NCI-H2196 (cell line): ENCODE measurements at regions not wholly inside any gene's neighbourhood (a gene's known extent, or its start where the extent isn't known, plus 50 kb on each side); places are given as distances from the start of the nearest gene placed in this dataset.
"Not testable (repeated sequence)": the region's sequence is repeated elsewhere in the genome, so short reads cannot be mapped to it uniquely, and the experiment has no call there.

Experiments
- DNase-seq: peaks from one replicate; lab custom pipeline; 2025; ENCODE audit not compliant: unreplicated experiment; lab: John Stamatoyannopoulos, UW

DNA sequence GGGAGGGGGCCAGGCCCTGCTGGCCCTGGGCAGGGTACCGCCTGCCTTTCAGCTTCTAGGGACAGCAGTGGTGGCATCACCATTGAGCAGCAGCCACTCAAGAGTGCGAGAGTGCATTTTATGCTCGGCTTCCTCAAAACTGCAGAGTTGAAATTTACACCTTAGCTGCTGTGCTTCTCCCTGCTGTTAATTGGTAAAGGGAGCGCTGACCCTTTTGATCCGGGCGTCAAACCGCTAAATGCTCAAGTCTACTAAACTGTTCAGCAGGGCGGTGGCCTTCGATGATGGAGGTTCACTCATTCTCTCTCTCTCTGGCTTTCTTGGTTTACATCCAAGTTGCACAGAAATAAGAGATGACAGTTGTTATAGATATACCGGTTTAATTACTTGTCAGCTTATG is 368.6 kb upstream of the IRX2 start:
- DNase-seq: no peak

DNA sequence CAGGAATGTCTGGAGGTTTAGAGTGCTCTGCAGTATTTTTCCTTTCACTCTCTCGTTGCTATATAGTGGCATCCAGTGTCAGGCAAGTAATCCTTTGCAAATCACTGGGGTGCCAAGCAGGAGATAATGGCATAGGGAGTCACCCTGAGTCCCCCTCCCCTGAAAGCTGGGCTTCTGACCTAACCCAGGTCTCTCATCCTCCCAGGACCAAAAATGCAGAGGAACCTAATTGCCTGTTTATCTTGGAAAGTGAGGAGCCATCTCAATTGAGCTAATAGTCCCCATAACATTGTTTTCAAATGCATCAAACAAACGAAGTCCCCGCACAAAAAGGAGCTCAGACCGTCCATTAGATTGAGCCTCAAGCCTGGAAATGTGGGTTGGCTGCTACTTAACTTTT is 368.0 kb upstream of the IRX2 start:
- DNase-seq: no peak

GRCh38 chr5:3118340-3118739 is 366.9 kb upstream of the IRX2 start:
- DNase-seq: no peak

DNA sequence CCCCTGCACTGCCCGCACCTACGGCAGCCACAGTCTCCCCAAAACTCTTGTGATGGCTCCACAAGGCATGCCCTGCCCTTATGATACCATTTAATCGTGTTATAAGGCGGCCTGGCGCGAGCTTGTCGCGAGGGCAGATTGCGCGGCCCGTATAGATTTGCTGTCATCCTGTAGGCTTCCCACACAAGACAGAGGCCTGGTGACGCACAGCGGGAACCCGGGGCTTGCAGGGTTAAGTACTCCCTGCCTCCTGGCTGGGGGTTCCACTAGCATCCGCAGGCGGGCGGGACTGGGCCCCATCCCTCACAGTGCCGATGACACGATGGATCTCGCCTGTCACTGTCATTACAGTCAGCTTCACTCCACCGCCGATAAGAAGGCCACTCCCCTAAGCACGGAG is 364.9 kb upstream of the IRX2 start:
- no peak for DNase-seq

DNA sequence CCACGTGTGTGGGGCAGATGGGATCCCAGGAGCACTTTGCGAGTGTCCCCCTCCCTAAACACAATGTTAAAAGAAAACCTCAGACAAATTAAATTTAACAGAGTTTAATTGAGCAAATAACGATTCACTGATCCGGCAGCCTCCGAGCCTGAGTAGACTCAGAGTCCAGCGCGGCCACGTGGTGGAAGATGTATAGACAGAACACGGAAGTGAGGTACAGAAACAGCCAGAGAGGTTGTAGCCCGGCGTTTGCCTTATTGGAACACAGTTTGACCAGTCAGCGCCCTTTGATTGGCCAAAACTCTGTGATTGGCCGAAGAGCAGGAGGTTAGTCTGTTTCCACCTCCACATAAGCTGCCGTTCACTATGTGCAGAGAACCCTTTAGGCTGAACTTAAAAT is 363.0 kb upstream of the IRX2 start:
- DNase-seq: no peak

GRCh38 chr5:3110371-3110770 is 358.9 kb upstream of the IRX2 start:
- DNase-seq: no peak

DNA sequence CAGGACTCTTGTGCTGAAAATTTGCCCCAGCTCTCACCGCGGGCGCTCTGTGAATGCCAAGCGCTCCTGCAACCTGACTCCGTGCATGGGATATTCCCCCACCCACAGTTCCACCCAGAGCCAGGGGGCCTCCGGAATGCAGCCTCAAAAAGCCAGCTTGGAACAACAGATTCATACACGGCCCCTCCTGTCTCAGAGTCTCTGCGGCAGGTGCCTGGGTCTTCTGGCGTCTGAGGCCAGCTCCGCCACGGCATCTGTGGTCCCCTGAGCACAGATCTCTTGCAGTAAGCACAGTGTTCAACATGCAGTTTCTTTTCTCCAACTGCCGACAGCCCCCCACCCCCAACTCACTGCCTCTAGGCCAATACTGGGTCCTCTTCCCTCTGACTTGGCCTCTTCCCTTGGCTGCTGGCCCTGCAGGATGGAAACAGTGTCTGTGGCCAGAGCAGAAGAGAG is 355.7 kb upstream of the IRX2 start:
- DNase-seq: no peak

DNA sequence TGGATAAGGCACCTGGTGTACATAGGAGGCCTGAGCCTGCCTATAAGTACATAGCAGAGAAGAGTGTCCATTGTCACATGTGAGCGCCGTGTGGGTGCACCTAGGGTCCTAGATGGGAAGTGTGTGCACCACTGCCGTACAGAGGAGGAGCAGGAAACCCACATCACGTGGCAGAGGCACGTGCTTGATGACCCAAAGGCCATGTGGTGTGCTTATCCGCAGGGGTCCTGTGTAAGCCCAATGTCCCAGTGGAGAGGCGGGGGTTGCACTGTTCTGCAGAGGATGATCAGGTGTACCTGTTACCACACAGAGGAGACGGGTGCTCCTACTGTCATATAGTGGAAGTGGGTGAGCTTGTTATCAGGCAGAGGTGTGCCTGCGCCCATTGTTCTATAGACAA is 354.1 kb upstream of the IRX2 start:
- DNase-seq: no peak

GRCh38 chr5:3105172-3105571 is 353.7 kb upstream of the IRX2 start:
- no peak for DNase-seq

DNA sequence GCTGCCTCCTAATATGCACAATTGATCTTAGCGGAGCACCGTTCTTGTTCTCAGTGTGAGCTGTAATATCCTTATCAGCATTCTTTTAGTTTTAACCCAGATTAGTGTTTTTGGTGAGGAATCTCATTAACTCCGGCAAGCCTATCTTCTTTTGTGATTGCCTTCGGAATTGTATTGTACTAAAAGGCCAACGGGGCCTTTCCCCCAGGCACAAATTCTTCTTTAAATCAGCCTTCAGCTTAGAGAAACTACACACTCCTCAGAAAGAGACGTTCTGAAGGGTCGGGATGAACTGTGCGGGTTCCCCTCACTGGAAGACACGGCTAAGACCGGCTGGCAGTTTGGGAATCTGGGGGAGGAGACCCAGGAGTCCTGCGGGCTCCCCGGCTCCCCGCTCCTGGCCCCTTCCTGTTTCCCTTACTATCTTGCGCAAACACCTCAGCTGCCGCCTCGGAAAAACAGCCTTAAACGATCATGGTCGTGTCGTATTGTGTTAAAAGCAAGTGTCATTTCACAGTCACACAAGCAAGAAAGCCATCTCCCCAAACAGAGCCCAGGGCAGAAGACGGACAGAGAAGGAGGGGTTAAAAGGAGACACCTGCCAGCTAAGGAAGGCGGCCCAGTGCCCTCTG is 353.1 kb upstream of the IRX2 start:
- DNase-seq: no peak

- DNase-seq: no peak
These were observed 351.9 kb upstream of the IRX2 start for GRCh38 chr5:3103262-3103811.

DNA sequence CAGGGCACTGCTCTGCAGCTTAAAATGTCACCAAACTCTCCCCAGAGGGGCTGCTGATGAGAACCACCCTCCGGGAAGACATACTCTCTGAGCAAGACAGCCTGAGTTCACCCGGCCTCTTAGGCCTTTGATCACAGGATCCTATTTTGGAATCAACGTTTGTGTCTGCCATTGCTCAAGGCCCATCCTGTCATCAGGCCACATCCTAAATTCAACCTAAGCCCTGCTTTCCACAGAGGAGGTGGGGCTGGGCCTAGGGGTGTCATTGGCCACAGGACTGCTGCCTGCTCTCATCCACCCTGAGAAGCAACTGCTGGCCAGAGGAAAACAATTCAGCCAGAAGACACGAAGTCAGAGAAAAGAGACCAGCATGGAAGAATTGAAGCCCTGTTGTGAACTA is 351.1 kb upstream of the IRX2 start:
- no peak for DNase-seq

GRCh38 chr5:3101561-3101960 is 350.1 kb upstream of the IRX2 start:
- DNase-seq: no peak

GRCh38 chr5:3100921-3101551 is 349.6 kb upstream of the IRX2 start:
- DNase-seq: no peak

- no peak for DNase-seq
These were observed 348.5 kb upstream of the IRX2 start for GRCh38 chr5:3099954-3100353.

DNA sequence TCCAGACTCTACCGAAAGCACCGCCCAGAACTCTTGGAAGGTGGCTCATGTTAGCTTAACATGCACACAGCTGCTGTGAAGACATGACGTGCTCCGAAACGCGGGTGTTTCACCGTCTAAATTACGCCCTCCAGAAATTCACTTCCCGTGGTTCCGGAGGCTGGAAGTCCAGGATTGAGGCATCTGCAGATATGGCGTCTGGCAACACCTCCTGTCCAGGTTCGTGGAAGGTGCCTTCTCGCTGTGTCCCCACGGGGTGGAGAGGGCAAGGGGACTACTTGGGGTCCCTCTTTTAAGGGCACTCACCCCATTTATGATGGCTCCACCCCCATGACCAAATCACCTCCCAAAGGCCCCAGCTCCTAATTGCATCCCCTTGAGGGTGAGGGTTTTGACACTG is 348.0 kb upstream of the IRX2 start:
- DNase-seq: no peak

- DNase-seq: no peak
These were observed 347.3 kb upstream of the IRX2 start for GRCh38 chr5:3098821-3099220.

DNA sequence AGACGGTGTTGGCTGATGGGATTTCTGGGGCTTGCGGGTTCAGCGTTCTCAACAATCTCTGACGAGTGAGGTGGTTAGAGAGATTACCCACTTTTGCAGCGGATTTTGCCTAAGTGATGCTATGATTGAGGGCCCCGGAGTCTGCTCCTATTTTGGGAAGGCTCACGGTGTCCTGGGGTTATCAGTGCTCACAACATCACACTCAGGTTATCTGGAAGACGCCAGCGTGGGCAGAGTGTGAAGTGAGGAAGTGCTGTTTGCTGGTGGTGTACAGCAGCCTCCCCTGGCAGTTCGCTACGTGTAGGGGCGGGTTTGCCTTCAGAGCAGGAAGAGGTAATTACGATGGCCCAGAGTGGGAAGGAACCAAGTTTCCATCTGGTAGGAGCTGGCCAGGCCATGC is 341.2 kb upstream of the IRX2 start:
- DNase-seq: no peak

GRCh38 chr5:3092211-3092610 is 340.7 kb upstream of the IRX2 start:
- DNase-seq: no peak

GRCh38 chr5:3091040-3091774 is 339.7 kb upstream of the IRX2 start:
- DNase-seq: no peak

DNA sequence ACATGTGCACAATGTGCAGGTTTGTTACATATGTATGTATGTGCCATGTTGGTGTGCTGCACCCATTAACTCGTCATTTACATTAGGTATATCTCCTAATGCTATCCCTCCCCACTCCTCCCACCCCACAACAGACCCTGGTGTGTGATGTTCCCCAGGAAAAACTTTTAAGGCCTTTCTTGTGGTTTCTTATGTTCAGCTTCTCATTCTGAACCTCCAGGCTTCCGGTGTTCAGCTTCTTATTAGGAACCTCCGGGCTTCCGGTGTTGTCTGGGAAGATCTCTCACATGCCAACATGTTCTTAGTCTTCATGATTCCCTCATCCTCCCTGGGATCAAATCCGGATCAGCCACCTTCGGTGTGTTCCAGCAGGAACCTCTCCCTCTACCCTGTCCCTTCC is 338.8 kb upstream of the IRX2 start:
- DNase-seq: not testable (repeated sequence)

DNA sequence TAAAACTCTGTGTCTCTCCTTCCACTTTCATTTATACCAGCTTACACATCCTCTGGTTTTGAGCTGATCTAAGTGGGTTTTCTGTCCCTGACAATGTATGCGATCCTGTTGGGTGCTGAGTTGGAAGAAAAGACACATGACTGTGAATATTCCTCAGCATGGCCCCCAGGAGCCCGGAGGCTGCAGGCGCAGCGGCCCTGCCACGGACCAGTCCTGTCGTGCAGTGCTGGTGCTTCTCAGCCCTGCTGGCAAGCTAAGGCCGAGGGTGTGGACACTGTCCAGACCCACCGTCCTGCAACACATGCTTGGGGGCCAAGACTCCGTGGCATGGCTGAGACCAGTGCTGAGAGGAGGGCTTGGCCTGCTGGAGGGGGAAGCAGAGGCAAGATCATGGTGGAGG is 328.9 kb upstream of the IRX2 start:
- no peak for DNase-seq
